ENCODE measurements at regions not wholly inside any gene's neighbourhood (a gene's known extent, or its start where the extent isn't known, plus 50 kb on each side); places are given as distances from the start of the nearest gene placed in this dataset.

DNA sequence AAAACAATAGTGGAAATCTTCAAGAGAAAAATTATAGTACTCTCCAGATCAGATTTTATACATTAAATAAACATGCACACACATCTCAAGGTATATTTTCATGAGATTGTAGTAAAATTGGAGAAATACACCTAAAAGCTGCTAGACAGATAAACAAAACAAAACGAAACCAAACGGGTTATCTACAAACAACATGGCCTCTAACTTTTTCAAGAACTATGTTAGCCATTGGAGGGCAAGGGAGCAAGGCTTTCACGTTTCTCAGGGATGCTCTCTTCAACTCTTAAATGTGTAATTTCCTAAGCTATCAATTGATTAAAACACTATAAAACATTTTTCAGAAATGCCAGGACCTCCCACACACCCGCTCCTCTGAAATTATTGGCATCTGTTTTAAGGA lies 1262.4 kb upstream of the PCDH20 start:
- DNase-seq (ENCODE audit: low spot score): no peak
- TF ChIP-seq, protein P1, sequence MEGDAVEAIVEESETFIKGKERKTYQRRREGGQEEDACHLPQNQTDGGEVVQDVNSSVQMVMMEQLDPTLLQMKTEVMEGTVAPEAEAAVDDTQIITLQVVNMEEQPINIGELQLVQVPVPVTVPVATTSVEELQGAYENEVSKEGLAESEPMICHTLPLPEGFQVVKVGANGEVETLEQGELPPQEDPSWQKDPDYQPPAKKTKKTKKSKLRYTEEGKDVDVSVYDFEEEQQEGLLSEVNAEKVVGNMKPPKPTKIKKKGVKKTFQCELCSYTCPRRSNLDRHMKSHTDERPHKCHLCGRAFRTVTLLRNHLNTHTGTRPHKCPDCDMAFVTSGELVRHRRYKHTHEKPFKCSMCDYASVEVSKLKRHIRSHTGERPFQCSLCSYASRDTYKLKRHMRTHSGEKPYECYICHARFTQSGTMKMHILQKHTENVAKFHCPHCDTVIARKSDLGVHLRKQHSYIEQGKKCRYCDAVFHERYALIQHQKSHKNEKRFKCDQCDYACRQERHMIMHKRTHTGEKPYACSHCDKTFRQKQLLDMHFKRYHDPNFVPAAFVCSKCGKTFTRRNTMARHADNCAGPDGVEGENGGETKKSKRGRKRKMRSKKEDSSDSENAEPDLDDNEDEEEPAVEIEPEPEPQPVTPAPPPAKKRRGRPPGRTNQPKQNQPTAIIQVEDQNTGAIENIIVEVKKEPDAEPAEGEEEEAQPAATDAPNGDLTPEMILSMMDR (IDR thresholded peaks at IDR 0.05; ENCODE audit: extremely low read depth, insufficient read depth, missing control alignments): no peak
- in situ Hi-C loops (cut with MboI; ENCODE audit: low pct_unique_long_range_greater_than_20kb, low sequenced_read_pairs, unreplicated experiment): no loop called here

DNA sequence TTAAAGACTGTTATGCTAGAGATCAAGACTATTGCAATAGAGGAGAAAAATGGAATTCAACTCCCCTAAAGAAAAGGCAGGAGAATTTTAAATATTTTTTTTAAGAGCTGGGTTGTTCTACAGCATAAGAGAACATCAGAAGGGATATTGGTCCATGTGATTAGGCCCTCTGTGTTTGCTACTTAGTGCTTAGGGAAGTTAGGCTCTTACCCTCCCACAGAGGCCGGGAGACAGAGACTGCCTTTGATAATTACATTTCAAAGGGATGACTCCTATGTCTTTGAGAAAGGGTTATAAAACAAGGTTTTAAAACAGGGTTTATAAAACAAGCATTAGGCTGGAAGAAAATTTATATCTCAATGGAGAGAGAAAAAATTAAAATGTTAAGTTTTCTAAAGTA lies 1248.1 kb upstream of the PCDH20 start:
- DNase-seq (ENCODE audit: low spot score): no peak
- in situ Hi-C loops (cut with MboI; ENCODE audit: low pct_unique_long_range_greater_than_20kb, low sequenced_read_pairs, unreplicated experiment): no loop called here
- TF ChIP-seq, protein P1 (IDR thresholded peaks at IDR 0.05; ENCODE audit: extremely low read depth, insufficient read depth, missing control alignments): no peak

DNA sequence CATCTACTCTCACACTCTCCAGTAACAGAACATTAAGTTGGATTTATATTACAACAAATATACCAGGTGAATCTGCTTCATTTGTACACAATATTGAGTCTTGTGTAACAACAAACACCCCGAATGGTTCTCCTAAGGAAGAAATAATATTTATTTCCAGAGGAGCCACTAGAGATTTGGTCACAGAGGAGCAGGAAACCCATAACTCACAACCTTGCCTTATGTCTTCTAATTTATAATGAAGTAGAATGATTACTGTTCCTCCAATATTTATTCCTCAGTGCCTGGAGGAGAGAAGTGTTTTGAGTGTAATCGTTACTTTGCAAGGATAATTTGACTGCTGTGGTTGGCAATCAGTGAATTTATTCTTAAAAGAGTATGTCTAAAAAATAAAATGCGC lies 1243.7 kb upstream of the PCDH20 start:
- TF ChIP-seq, protein P1 (IDR thresholded peaks at IDR 0.05; ENCODE audit: extremely low read depth, insufficient read depth, missing control alignments): no peak
- DNase-seq (ENCODE audit: low spot score): no peak
- in situ Hi-C loops (cut with MboI; ENCODE audit: low pct_unique_long_range_greater_than_20kb, low sequenced_read_pairs, unreplicated experiment): no loop called here

DNA sequence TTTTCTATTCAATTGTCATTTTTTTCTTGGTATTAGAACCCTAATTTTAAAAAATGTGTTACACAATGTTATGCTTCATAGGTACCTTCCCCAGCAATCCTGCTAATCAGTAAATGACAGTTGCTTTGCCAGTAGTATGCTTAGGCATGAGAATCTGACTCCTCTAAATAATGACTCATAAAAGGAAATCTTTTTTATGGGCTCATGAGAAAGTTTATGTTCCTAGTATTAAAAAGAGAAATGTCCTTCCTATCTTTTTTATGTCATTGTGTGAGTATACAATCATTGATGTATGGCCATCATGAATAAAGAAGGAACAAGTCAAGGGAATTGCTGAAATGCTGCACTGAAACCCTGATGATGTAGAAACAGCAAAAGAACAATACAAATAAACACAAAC lies 1237.7 kb upstream of the PCDH20 start:
- DNase-seq (ENCODE audit: low spot score): no peak
- TF ChIP-seq, protein P1 (IDR thresholded peaks at IDR 0.05; ENCODE audit: extremely low read depth, insufficient read depth, missing control alignments): no peak
- in situ Hi-C loops (cut with MboI; ENCODE audit: low pct_unique_long_range_greater_than_20kb, low sequenced_read_pairs, unreplicated experiment): no loop called here

DNA sequence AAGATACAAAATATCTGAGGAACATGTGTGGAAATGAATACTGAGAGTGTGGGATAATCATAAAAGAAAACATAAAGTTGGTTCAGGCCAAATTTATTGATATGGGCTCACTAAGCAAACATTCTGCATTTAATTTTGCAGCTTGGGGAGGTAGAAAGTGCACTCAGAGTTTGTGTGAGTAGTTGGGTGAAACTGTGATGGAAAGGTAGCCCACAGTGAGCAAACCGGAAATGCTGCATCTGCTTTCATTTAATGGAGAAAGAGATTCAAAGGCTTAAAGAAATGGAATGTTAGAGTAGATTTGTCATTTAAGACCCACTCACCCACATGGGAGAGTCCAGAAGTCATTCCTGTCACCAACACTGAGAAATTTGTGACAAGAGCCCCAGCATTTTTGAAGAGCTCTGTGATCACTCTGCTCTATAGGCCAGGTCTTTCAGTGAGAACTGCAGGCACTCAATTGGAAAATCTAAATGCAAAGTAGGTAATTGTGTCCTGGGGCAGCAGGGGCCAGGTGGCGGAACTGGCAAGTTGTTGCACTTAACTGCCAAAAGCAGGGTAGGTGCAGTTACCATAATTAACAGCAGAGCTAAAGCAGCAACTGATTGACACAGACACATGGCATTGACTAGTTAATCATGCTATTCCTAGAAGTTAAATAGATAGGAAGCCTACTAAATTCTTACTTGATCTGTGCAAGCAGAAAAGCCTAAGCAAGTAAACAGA lies 1228.3 kb upstream of the PCDH20 start:
- TF ChIP-seq, protein P1 (IDR thresholded peaks at IDR 0.05; ENCODE audit: extremely low read depth, insufficient read depth, missing control alignments): no peak
- no peak for DNase-seq (ENCODE audit: low spot score)
- in situ Hi-C loops (cut with MboI; ENCODE audit: low pct_unique_long_range_greater_than_20kb, low sequenced_read_pairs, unreplicated experiment): no loop called here

DNA sequence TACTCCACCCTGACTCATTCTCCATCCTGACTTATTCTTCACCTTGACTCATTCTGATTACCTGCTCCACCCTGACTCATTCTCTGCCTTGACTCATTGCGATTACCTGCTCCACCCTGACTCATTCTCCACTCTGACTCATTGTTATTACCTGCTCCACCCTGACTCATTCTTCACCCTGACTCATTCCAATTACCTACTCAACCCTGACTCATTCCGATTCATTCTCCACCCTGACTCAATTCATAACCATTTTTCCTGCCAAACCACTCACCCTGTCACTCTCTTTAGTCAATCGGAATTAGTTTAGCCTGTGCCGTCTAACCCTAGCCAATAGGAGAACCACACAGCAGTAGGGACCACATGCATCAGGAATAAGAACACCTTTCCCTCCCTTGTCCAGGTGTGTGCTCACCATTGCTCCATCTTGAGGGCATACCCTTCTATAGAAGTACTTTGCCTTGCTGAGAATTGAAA lies 1227.4 kb upstream of the PCDH20 start:
- TF ChIP-seq, protein P1 (IDR thresholded peaks at IDR 0.05; ENCODE audit: extremely low read depth, insufficient read depth, missing control alignments): no peak
- no peak for DNase-seq (ENCODE audit: low spot score)
- in situ Hi-C loops (cut with MboI; ENCODE audit: low pct_unique_long_range_greater_than_20kb, low sequenced_read_pairs, unreplicated experiment): no loop called here

Data from GM13977 (cell line).